Lower leg skin (tissue), 4 donors: ENCODE measurements at regions not wholly inside any gene's neighbourhood (a gene's known extent, or its start where the extent isn't known, plus 50 kb on each side); places are given as distances from the start of the nearest gene placed in this dataset.
"Not testable (repeated sequence)": the region's sequence is repeated elsewhere in the genome, so short reads cannot be mapped to it uniquely, and the experiment has no call there.

Experiments used
- DNase-seq, 2 donors: peaks; one replicate each; pipeline ENCODE4 v3.0.0-alpha.2; 2019; ENCODE audit warnings: low spot score in 2 of 2
- H3K4me3 ChIP-seq: fragments of 200-600 bp; sonication (generic); 2 replicates; pipeline ENCODE4 v1.5.1; 2017; ENCODE audit warnings: mild to moderate bottlenecking, low read depth; ENCODE audit not compliant: poor library complexity, severe bottlenecking
- CTCF ChIP-seq, 3 donors: fragments of 450-650 bp; IDR thresholded peaks; one replicate each; pipeline ENCODE4 v1.5.1; 2016; ENCODE audit warnings: antibody characterized with exemption in 3 of 3, mild to moderate bottlenecking in 3 of 3, moderate library complexity in 2 of 3
- POLR2A ChIP-seq, 2 donors: fragments of 450-650 bp; IDR thresholded peaks; one replicate each; pipeline ENCODE4 v1.6.1; 2016 to 2017; ENCODE audit warnings: antibody characterized with exemption in 2 of 2, mild to moderate bottlenecking in 1 of 2, moderate library complexity in 1 of 2
- WGBS, 2 donors: methylation state at CpG; one replicate each; pipeline ENCODE4 v1.1.5; 2018; 5-methylcytosine and 5-hydroxymethylcytosine counted together
- intact Hi-C: fragments of 100-400 bp; cut with DNase I; formaldehyde crosslinking; loops from one replicate; pipeline ENCODE4 v1.15.0; 2023; ENCODE audit warnings: low total_unique reads

GRCh38 chr7:98779800-98780587, 89.8 kb downstream of the TMEM130 start:
- intact Hi-C loops, result no loop called here
- 79 to 87% methylated on average over 22 of the region's 22 CpGs for WGBS, 2 donors
- no peak overlapping the region for H3K4me3 ChIP-seq
- no peak for DNase-seq
- TF ChIP-seq POLR2A (IDR thresholded peaks at IDR 0.05), result no peak
- TF ChIP-seq CTCF (IDR thresholded peaks at IDR 0.05), result no peak

- no peak for DNase-seq
- TF ChIP-seq CTCF (IDR thresholded peaks at IDR 0.05) (no peak), POLR2A (IDR thresholded peaks at IDR 0.05) (no peak)
- H3K4me3 ChIP-seq, result no peak overlapping the region
- 75 to 79% methylated on average over 11 of the region's 11 CpGs for WGBS, 2 donors
- intact Hi-C loops, result no loop called here
Observed at GRCh38 chr7:98784216-98784785, 85.5 kb downstream of the TMEM130 start.

GRCh38 chr7:98785929-98786571, 83.8 kb downstream of the TMEM130 start:
- no peak for DNase-seq
- no peak overlapping the region for H3K4me3 ChIP-seq
- intact Hi-C loops, result no loop called here
- 42 to 49% methylated on average over 14 of the region's 14 CpGs for WGBS, 2 donors
- TF ChIP-seq POLR2A (IDR thresholded peaks at IDR 0.05) (no peak), CTCF (IDR thresholded peaks at IDR 0.05) (no peak)

GRCh38 chr7:98788966-98789365, 80.8 kb downstream of the TMEM130 start:
- intact Hi-C loops, result no loop called here
- no peak overlapping the region for H3K4me3 ChIP-seq
- 46 to 49% methylated on average over 3 of the region's 3 CpGs for WGBS, 2 donors
- DNase-seq, result no peak
- TF ChIP-seq POLR2A (IDR thresholded peaks at IDR 0.05) (no peak), CTCF (IDR thresholded peaks at IDR 0.05) (no peak)

GRCh38 chr7:98794453-98794852, 75.4 kb downstream of the TMEM130 start:
- WGBS, 2 donors, result 82 to 86% methylated on average over 4 of the region's 4 CpGs
- H3K4me3 ChIP-seq, intact Hi-C loops, DNase-seq: not testable (repeated sequence)

GRCh38 chr7:98795741-98796493, 73.9 kb downstream of the TMEM130 start:
- TF ChIP-seq POLR2A (IDR thresholded peaks at IDR 0.05) (no peak), CTCF (IDR thresholded peaks at IDR 0.05) (no peak)
- WGBS, 2 donors, result 84% methylated on average over 12 of the region's 12 CpGs
- no peak for DNase-seq
- no peak overlapping the region for H3K4me3 ChIP-seq
- intact Hi-C loops, result no loop called here
